HG02870 (cell line): ENCODE measurements at regions not wholly inside any gene's neighbourhood (a gene's known extent, or its start where the extent isn't known, plus 50 kb on each side); places are given as distances from the start of the nearest gene placed in this dataset.
A peak's percentile ranks its signal among the peaks of the same experiment; 100 is the strongest.
"Not testable (repeated sequence)": the region's sequence is repeated elsewhere in the genome, so short reads cannot be mapped to it uniquely, and the experiment has no call there.

Experiments used
- ATAC-seq: cut with Tn5 transposase; IDR thresholded peaks from one replicate; pipeline ENCODE4 v1.9.1; 2021; ENCODE audit warnings: mild to moderate bottlenecking, moderate library complexity; ENCODE audit not compliant: unreplicated experiment

- ATAC-seq, result not testable (repeated sequence)
Measured at GRCh38 chr12:92375504-92375903, 229.9 kb upstream of the BTG1 start.

- ATAC-seq, result peak; percentile 49
Measured at GRCh38 chr12:92370828-92371227, 225.2 kb upstream of the BTG1 start.

GRCh38 chr12:92369636-92370035 is 224.0 kb upstream of the BTG1 start:
- ATAC-seq, result no peak

GRCh38 chr12:92369056-92369455 is 223.4 kb upstream of the BTG1 start:
- ATAC-seq, result no peak

- ATAC-seq, result no peak
Measured at GRCh38 chr12:92365836-92366235, 220.2 kb upstream of the BTG1 start.

- ATAC-seq, result no peak
Measured at GRCh38 chr12:92365333-92365732, 219.7 kb upstream of the BTG1 start.

GRCh38 chr12:92363295-92364146 is 217.9 kb upstream of the BTG1 start:
- ATAC-seq, result peak; percentile 64

GRCh38 chr12:92362785-92363184 is 217.1 kb upstream of the BTG1 start:
- ATAC-seq, result peak; percentile 19

GRCh38 chr12:92362126-92362525 is 216.5 kb upstream of the BTG1 start:
- no peak for ATAC-seq

GRCh38 chr12:92360543-92360942 is 214.9 kb upstream of the BTG1 start:
- ATAC-seq, result no peak

- ATAC-seq, result no peak
Measured at GRCh38 chr12:92359581-92360209, 214.0 kb upstream of the BTG1 start.

GRCh38 chr12:92357584-92358261 is 212.1 kb upstream of the BTG1 start:
- no peak for ATAC-seq

- ATAC-seq, result no peak
Measured at GRCh38 chr12:92356425-92356824, 210.8 kb upstream of the BTG1 start.

- no peak for ATAC-seq
Measured at GRCh38 chr12:92349635-92350034, 204.0 kb upstream of the BTG1 start.

- ATAC-seq, result no peak
Measured at GRCh38 chr12:92342574-92342973, 196.9 kb upstream of the BTG1 start.

GRCh38 chr12:92341065-92341668 is 195.5 kb upstream of the BTG1 start:
- no peak for ATAC-seq

GRCh38 chr12:92340441-92341064 is 194.9 kb upstream of the BTG1 start:
- no peak for ATAC-seq

- no peak for ATAC-seq
Measured at GRCh38 chr12:92340003-92340402, 194.4 kb upstream of the BTG1 start.

- ATAC-seq, result no peak
Measured at GRCh38 chr12:92339198-92339821, 193.7 kb upstream of the BTG1 start.

- ATAC-seq, result no peak
Measured at GRCh38 chr12:92338671-92339070, 193.0 kb upstream of the BTG1 start.
